GM19463 (cell line): ENCODE measurements at regions not wholly inside any gene's neighbourhood (a gene's known extent, or its start where the extent isn't known, plus 50 kb on each side); places are given as distances from the start of the nearest gene placed in this dataset.

Experiments used
- ATAC-seq: cut with Tn5 transposase; IDR thresholded peaks from one replicate; pipeline ENCODE4 v1.9.1; 2021; ENCODE audit warnings: mild to moderate bottlenecking, moderate library complexity; ENCODE audit not compliant: unreplicated experiment

- no peak for ATAC-seq
Measured at GRCh38 chr19:31759359-31759758, 410.1 kb upstream of the TSHZ3 start.

- no peak for ATAC-seq
Measured at GRCh38 chr19:31761281-31761913, 412.2 kb upstream of the TSHZ3 start.

- no peak for ATAC-seq
Measured at GRCh38 chr19:31770223-31770622, 421.0 kb upstream of the TSHZ3 start.

DNA sequence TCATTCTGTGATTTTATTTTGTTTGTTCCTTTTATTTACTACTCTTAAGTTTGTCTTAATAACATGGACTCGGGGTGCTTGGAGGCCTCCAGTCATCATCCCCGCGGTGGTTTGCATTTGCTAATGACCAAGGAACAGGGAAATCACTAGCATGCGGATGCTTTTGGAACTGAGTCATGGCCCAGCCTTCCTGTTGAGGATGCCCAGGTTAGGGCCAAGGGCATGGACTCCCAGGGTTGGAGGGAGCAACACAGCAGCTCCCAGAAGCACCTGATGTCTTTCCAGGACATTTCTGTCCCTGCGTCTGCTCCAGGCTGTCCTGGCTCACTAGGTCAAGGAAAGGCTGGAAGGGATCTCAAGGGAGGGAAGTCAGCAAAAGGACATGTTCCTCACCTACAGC, 423.7 kb upstream of the TSHZ3 start:
- ATAC-seq = no peak

DNA sequence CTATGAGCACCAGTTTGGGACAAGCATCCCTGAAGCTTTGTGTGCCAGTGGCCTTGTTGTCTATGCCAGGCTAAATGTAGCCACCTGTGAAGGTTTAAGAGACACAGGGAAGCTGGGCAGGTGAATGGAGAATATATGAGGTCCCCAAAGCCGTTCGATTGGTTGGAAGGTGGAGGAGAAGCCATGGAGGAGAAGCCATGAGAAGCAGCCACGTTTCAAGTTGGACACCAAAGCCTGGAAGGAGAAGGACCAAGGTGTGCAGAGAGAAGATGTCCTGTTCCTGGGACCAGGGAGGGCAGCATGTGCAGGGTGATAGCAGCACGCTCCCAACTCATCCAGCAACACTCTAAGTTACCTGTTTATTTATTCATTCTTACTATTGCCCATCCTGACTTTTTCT, 432.3 kb upstream of the TSHZ3 start:
- no peak for ATAC-seq

GRCh38 chr19:31783592-31783991, 434.4 kb upstream of the TSHZ3 start:
- ATAC-seq = no peak

DNA sequence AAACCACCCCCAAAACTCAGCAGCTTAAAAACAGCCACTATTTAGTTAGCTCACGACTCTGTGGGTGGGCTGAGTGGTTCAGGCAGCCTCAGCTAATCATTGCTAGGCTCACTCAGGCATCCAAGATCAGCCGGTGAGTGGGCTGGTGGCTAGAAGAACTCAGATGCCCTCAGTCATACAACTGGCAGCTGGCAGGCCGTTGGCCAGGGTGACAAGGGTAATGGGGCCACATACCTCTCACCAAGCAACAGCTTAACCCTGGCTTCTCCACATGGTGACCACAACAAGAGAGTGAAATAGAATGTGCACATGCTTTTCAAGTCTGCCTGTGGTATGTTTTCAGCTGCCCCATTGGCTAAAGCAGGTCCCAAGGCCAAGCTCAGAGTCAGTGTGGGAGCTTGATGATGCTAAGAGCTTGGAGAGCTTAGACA, 435.4 kb upstream of the TSHZ3 start:
- no peak for ATAC-seq

- ATAC-seq = no peak
Measured at GRCh38 chr19:31801611-31802010, 452.4 kb upstream of the TSHZ3 start.

DNA sequence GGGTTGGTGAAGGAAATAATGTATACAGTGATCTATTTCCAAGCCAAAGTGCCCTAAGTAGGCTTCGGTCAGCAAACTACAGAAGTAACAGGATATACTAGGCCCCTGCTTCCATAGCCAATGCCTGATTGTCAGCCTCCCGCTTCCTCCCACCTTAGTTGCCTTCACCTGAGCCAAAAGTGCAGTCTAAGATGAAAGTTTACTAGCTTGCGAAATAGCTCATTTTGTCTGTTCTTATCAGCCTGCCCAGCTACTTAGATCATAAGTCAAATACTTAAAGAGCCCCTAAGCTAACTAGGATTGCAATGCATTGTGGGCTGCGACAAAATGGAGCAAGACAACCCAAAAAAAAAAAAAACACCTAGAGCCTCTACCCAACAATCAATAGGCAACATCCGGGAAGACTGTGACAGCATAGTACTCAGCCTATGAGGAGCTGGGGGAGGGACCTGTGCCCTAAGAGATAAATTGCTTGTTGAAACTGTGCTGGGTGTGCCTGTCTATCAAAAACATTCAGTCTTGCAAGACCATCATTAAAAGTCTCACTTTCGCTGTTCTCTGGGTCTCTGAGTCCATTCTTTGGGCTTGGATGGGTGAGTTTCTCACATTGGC, 454.7 kb upstream of the TSHZ3 start:
- ATAC-seq = no peak

- ATAC-seq = no peak
Measured at GRCh38 chr19:31804668-31805067, 455.4 kb upstream of the TSHZ3 start.

GRCh38 chr19:31810536-31811109, 461.4 kb upstream of the TSHZ3 start:
- no peak for ATAC-seq

GRCh38 chr19:31817971-31818797, 468.9 kb upstream of the TSHZ3 start:
- ATAC-seq = no peak

DNA sequence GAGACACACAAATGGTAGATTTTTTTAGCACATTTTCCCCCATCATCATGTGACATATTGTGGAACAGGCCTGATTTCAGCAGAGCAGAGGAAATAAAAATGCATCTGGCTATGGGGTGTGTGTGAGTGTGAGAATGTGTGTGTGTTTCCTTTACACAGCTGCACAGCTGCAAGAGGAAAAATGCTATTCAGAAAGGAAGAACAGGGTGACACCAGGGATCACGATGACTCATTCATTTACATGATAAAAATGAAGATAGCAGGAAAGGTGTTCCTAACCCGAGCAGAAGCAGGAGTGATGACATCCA, 469.5 kb upstream of the TSHZ3 start:
- ATAC-seq = no peak

DNA sequence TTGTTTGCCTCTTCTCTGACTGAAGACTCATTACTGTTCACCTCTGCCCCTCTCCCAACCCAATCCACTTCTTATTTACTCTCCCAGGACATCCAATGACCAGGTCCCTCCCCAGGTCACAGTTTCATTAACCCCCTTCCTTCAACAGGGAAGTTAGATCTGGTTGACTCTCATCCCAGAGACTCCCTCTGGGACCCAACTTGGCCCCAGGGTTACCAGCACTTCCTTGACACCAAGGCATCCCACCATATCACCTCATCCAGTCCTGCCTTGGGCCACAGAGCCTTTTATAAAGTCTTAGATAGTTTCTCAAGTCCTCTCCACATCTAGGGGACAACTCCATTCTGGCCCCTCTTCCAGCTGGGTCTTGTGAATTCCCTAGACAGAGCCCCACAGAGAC, 470.6 kb upstream of the TSHZ3 start:
- ATAC-seq = no peak

DNA sequence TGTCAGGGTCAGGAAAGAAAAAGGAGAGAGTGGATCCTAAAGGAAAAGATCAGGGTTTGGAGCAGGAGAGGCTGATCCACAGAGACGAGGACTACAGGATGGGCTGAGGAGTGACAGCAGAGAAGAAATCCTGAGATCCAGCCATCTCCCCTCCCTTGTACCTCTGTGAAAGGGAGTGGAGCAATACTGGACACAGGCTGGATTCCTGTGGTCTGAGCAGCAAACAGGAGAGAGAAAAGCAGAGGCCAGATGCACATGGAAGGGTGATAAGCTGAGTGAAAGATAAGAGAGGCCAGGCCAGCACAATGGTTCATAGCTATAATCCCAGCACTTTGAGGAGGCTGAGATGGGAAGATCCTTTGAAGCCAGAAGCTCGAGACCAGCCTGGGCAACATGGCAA, 472.1 kb upstream of the TSHZ3 start:
- ATAC-seq = no peak

GRCh38 chr19:31825134-31826094, 476.2 kb upstream of the TSHZ3 start:
- no peak for ATAC-seq

GRCh38 chr19:31826325-31826724, 477.1 kb upstream of the TSHZ3 start:
- no peak for ATAC-seq

DNA sequence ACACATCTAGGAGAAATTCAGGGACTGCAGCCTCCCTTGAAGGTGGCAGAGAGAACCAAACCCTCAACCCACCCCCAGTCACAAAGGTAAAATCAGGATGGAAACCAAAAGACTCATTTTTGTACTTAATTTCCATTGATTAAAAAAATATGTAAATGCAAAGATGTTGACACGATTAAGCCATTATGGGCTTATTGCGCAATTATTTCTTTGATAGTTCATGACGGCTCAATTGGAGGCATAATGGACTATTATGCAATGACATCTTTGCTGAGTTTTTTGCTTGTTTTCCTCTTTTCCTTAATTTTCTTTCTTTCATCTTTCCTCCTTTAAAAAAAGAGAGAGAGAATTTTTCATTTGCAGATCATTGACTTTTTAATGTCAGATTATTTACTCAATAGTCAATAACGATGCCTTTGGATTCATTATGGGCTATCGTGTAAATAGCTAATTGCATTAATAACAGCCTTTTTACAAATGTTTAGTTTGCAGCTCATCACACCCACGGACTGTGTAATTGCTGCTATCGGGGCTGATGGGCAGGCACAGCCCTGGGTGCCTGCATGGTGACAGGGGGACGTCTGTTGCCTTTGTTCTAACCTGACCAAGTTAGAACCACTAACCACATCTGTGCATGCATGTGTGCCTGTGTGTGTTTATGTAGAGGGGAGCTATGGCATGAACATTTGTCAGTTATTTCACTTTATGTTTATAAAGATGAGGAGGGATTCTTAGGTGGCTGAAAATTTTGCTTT, 482.4 kb upstream of the TSHZ3 start:
- ATAC-seq = no peak

DNA sequence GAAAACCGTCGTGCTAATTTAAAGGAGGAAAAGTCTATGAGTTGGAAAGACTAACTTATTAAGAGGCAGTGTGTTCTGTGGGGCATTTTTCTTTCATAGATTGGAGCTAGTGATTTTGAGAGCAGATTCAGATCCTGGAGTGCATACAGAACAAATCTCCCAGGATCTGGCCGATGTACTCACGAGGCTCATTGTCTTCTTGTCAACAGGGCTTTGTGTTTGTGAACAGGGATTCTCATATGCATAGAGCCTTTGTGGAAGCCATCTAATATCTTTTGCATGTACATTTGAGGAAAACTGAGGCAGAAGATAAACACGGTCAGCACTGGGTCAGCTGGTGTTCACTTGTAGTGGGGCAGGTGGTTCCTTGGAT, 482.9 kb upstream of the TSHZ3 start:
- ATAC-seq = no peak

DNA sequence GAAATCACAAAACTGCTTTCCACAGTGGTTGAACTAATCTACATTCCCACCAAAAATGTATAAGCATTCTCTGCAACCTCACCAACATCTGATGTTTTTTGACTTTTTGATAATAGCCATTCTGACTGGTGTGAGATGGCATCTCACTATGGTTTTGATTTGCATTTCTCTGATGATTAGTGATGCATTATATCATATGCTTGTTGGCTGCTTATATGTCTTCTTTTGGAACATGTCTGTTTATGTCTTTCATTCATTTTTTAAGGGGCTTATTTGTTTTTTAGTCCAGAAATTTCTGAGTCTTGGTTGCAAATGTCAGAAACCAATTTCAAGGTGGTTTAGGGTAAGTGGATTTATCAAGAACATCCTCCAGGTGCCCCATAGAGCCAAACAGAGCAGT, 484.8 kb upstream of the TSHZ3 start:
- no peak for ATAC-seq
